Adrenal gland (tissue), 9 donors: ENCODE measurements at regions not wholly inside any gene's neighbourhood (a gene's known extent, or its start where the extent isn't known, plus 50 kb on each side); places are given as distances from the start of the nearest gene placed in this dataset.

ENCODE experiments used
- DNase-seq, 7 donors: peaks; one replicate each; pipeline ENCODE4 v3.0.0-alpha.2; 2019 to 2020
- H3K27ac ChIP-seq, 5 donors: fragments of 200-600 bp; sonication (generic) in 4 of 5; 1 replicate in 3 of 5; 2 replicates in 2 of 5; pipeline versions ENCODE4 v1.5.1 to v1.8.0; 2016 to 2020; ENCODE audit warnings: mild to moderate bottlenecking in 1 of 5
- H3K27me3 ChIP-seq: fragments of 200-600 bp; 2 replicates; pipeline ENCODE4 v1.8.0; 2021
- H3K36me3 ChIP-seq, 2 donors: fragments of 200-600 bp; replicated peaks in 1 of 2; 1 replicate in 1 of 2; 2 replicates in 1 of 2; pipeline versions ENCODE4 v1.5.1 to v1.8.0; 2018 to 2022
- H3K4me1 ChIP-seq, 2 donors: fragments of 200-600 bp; replicated peaks in 1 of 2; 1 replicate in 1 of 2; 2 replicates in 1 of 2; pipeline versions ENCODE4 v1.5.1 to v1.8.0; 2018 to 2021
- H3K4me3 ChIP-seq, 4 donors: fragments of 200-600 bp; sonication (generic) in 3 of 4; one replicate each; pipeline ENCODE4 v1.5.1; 2016 to 2018
- H3K9me3 ChIP-seq, 3 donors: fragments of 200-600 bp; sonication (generic) in 1 of 3; replicated peaks in 1 of 3; 1 replicate in 2 of 3; 2 replicates in 1 of 3; pipeline versions ENCODE4 v1.5.1 to v1.8.0; 2016 to 2021
- POLR2A ChIP-seq, 2 donors: fragments of 450-650 bp; IDR thresholded peaks; one replicate each; pipeline ENCODE4 v1.6.1; 2017; ENCODE audit warnings: antibody characterized with exemption in 2 of 2, mild to moderate bottlenecking in 2 of 2, moderate library complexity in 1 of 2
- WGBS, 4 donors: extraction: QIAGEN DNeasy Blood & Tissue Kit in 2 of 4; methylation state at CpG; one replicate each; pipeline versions ENCODE4 v1.1.5 to v1.1.7; 2013 to 2017; 5-methylcytosine and 5-hydroxymethylcytosine counted together
- intact Hi-C, 2 donors: fragments of 100-400 bp; cut with DNase I; formaldehyde crosslinking; loops; one replicate each; pipeline versions ENCODE4 v1.14.1 to v1.15.0; 2022 to 2023
- TF ChIP-seq, protein P1 (sequence below), 6 experiments: fragments of 450-650 bp in 4 of 6; fragments of 200-600 bp in 2 of 6; sonication (generic) in 1 of 6; IDR thresholded peaks; 1 replicate in 5 of 6; 2 replicates in 1 of 6; pipeline versions ENCODE4 v1.5.1 to v1.8.0; 2016 to 2021; ENCODE audit warnings: antibody characterized with exemption in 6 of 6, mild to moderate bottlenecking in 2 of 6, moderate library complexity in 1 of 6
- donor health status: healthy with polysubstance abuse.
- donor health status: Bipolar disorder and iron deficiency.
- donor health status: DM: yes; HTN: yes; CAD: no.
- donor health status: DM: no; HTN: no; CAD: no.
- donor health status: DM: no; HTN: no; CAD: no.

DNA sequence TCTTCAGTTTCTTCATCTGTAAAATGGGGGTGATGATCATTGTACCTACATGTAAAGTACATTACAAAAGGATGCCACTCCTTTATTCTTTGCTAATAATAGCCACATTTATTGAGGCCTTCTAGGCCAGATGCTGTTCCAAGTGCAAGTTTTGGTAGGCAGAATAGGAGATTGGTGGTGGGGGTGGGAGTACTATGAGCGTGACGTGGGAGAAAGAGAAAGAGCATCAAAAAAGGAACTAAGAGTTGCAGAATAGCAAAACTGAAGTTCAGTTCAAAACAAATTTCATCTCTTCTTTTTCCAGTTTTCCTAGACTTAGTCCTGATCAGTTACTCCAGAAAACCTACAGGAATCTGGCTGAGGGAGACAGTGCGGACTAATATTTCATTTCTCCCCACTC lies 174.1 kb downstream of the SNX18 start:
- no peaks in the 10 kb centered on the region for H3K9me3 ChIP-seq
- DNase-seq: no peak
- no peak overlapping the region for H3K27ac ChIP-seq
- 66 to 89% (median 84%) methylated on average over 3 of the region's 3 CpGs for WGBS, 4 donors
- no peaks in the 10 kb centered on the region for H3K4me1 ChIP-seq
- H3K27me3 ChIP-seq: no peaks in the 10 kb centered on the region
- TF ChIP-seq, protein P1, sequence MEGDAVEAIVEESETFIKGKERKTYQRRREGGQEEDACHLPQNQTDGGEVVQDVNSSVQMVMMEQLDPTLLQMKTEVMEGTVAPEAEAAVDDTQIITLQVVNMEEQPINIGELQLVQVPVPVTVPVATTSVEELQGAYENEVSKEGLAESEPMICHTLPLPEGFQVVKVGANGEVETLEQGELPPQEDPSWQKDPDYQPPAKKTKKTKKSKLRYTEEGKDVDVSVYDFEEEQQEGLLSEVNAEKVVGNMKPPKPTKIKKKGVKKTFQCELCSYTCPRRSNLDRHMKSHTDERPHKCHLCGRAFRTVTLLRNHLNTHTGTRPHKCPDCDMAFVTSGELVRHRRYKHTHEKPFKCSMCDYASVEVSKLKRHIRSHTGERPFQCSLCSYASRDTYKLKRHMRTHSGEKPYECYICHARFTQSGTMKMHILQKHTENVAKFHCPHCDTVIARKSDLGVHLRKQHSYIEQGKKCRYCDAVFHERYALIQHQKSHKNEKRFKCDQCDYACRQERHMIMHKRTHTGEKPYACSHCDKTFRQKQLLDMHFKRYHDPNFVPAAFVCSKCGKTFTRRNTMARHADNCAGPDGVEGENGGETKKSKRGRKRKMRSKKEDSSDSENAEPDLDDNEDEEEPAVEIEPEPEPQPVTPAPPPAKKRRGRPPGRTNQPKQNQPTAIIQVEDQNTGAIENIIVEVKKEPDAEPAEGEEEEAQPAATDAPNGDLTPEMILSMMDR (IDR thresholded peaks at IDR 0.05): no peak
- TF ChIP-seq POLR2A (IDR thresholded peaks at IDR 0.05): no peak
- H3K36me3 ChIP-seq: no peaks in the 10 kb centered on the region
- intact Hi-C loops: no loop called here
- H3K4me3 ChIP-seq: no peak overlapping the region

DNA sequence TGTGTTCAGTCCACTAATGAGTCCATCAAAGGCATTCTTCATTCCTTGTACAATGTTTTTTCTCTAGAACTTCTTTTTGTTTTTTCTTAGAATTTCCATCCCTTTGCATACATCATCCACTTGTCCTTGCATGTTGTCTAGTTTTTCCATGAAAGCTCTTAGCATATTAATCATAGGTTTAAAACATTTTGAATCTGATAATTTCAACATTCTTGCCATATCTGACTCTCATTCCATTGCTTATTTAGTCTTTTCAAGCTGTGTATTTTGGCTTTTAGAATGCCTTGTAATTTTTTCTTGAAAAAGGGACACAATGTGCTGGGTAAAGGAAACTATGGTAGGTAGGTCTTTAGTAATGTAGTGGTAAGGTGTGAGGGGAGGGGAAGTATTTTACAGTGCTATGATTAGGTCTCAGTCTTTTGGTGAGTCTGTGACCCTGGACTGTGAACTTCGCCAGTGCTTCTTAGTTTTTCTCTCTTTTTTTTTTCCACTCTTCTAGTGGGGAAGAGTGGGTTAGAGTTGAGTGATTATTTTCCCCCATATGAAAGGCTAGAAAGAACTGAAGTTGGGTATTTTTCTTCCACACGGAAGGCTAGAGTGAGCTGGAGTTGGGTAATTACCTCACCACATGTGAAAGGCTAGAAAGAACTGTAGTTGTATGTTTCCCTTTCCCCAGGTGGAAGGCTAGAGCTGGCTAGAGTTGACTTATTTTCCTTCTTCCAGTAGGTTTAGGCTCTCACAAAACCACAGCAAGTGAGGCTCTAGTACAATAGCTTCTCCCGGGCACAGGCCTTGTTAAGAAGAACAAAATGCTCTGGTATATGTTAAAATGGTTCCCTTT lies 172.1 kb downstream of the SNX18 start:
- Histone ChIP-seq H3K27me3 (no peaks in the 10 kb centered on the region), H3K4me1 (no peaks in the 10 kb centered on the region), H3K36me3 (no peaks in the 10 kb centered on the region), H3K9me3 (no peaks in the 10 kb centered on the region), H3K27ac (no peak overlapping the region), H3K4me3 (no peak overlapping the region)
- no peak for TF ChIP-seq POLR2A (IDR thresholded peaks at IDR 0.05)
- TF ChIP-seq, protein P1 (IDR thresholded peaks at IDR 0.05): no peak
- intact Hi-C loops: no loop called here
- WGBS, 4 donors: 81 to 87% (median 84%) methylated on average over 3 of the region's 3 CpGs
- DNase-seq: no peak

DNA sequence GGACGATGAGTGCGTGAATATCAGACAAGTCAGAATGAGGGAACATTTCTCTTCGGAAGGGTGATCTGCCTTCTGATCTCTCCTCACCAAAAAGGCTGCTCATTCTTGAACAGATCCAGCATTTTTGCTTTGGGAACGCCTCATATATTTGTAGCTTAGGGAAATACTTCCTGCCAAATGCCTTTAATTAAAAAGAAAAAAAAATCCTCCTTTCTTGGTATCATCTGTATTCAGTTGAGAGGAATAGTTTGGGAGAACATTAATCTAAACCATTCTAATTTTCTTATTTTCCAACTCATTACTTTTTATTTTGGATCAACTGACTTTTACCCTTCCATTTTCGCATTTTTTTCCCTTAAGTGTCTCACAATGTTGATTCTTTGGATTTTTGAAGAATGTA lies 163.4 kb downstream of the SNX18 start:
- Histone ChIP-seq H3K9me3 (no peaks in the 10 kb centered on the region), H3K27ac (no peak overlapping the region), H3K4me3 (no peak overlapping the region), H3K27me3 (no peaks in the 10 kb centered on the region), H3K36me3 (no peaks in the 10 kb centered on the region), H3K4me1 (no peaks in the 10 kb centered on the region)
- 54 to 67% (median 56%) methylated on average over 5 of the region's 5 CpGs for WGBS, 4 donors
- intact Hi-C loops: no loop called here
- no peak for DNase-seq
- TF ChIP-seq, protein P1 (IDR thresholded peaks at IDR 0.05): no peak
- TF ChIP-seq POLR2A (IDR thresholded peaks at IDR 0.05): no peak

DNA sequence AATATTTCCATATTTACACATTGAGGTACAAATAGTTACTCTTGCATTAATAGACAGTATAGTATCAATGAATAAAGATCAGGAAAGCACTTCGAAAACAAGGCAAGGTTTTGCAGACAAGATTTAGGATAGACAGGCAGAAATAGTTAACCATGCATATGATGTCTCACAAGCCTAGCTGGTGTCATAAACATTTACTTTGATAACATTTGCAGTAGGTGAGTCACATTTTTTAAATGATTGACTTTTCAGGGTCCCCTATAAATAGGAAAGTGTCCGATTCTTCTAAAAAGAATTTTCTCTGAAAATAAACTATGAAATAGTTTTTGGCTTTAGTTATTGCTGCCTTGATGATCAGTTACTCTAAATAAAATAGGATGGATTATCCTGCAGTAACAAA lies 162.1 kb downstream of the SNX18 start:
- no peak overlapping the region for H3K4me3 ChIP-seq
- H3K27me3 ChIP-seq: no peaks in the 10 kb centered on the region
- H3K27ac ChIP-seq: no peak overlapping the region
- no peaks in the 10 kb centered on the region for H3K9me3 ChIP-seq
- H3K4me1 ChIP-seq: no peaks in the 10 kb centered on the region
- DNase-seq: no peak
- WGBS, 4 donors: 49 to 65% (median 60%) methylated on average over 2 of the region's 2 CpGs
- intact Hi-C loops: no loop called here
- TF ChIP-seq, protein P1 (IDR thresholded peaks at IDR 0.05): no peak
- TF ChIP-seq POLR2A (IDR thresholded peaks at IDR 0.05): no peak
- no peaks in the 10 kb centered on the region for H3K36me3 ChIP-seq
